HG02938 (cell line): ENCODE measurements at regions not wholly inside any gene's neighbourhood (a gene's known extent, or its start where the extent isn't known, plus 50 kb on each side); places are given as distances from the start of the nearest gene placed in this dataset.

ENCODE experiments used
- ATAC-seq: cut with Tn5 transposase; IDR thresholded peaks from one replicate; pipeline ENCODE4 v1.9.1; 2021; ENCODE audit warnings: mild to moderate bottlenecking, moderate library complexity; ENCODE audit not compliant: unreplicated experiment

GRCh38 chr12:27907766-27908165 lies 64.8 kb downstream of the PTHLH start:
- ATAC-seq, result no peak

- ATAC-seq, result no peak
Measured at GRCh38 chr12:27906658-27907473, 65.7 kb downstream of the PTHLH start.

- no peak for ATAC-seq
Measured at GRCh38 chr12:27906127-27906500, 66.4 kb downstream of the PTHLH start.

- ATAC-seq, result no peak
Measured at GRCh38 chr12:27905285-27906126, 67.0 kb downstream of the PTHLH start.

- ATAC-seq, result no peak
Measured at GRCh38 chr12:27902651-27903050, 69.9 kb downstream of the PTHLH start.

GRCh38 chr12:27901959-27902358 lies 70.6 kb downstream of the PTHLH start:
- ATAC-seq, result no peak

- no peak for ATAC-seq
Measured at GRCh38 chr12:27900920-27901879, 71.3 kb downstream of the PTHLH start.

GRCh38 chr12:27899151-27899661 lies 73.3 kb downstream of the PTHLH start:
- no peak for ATAC-seq

- ATAC-seq, result no peak
Measured at GRCh38 chr12:27898022-27898421, 74.5 kb downstream of the PTHLH start.

GRCh38 chr12:27896419-27896990 lies 76.0 kb downstream of the PTHLH start:
- ATAC-seq, result no peak

- ATAC-seq, result no peak
Measured at GRCh38 chr12:27894309-27894708, 78.2 kb downstream of the PTHLH start.

- no peak for ATAC-seq
Measured at GRCh38 chr12:27879708-27880107, 92.8 kb downstream of the PTHLH start.

- no peak for ATAC-seq
Measured at GRCh38 chr12:27875677-27876076, 95.6 kb upstream of the MANSC4 start.

- ATAC-seq, result no peak
Measured at GRCh38 chr12:27873010-27873409, 93.0 kb upstream of the MANSC4 start.

GRCh38 chr12:27871946-27872345 lies 91.9 kb upstream of the MANSC4 start:
- ATAC-seq, result no peak

GRCh38 chr12:27870939-27871338 lies 90.9 kb upstream of the MANSC4 start:
- ATAC-seq, result no peak

GRCh38 chr12:27869567-27869966 lies 89.5 kb upstream of the MANSC4 start:
- no peak for ATAC-seq

- ATAC-seq, result no peak
Measured at GRCh38 chr12:27868139-27868538, 88.1 kb upstream of the MANSC4 start.

GRCh38 chr12:27866373-27867101 lies 86.5 kb upstream of the MANSC4 start:
- no peak for ATAC-seq

GRCh38 chr12:27865421-27865820 lies 85.4 kb upstream of the MANSC4 start:
- no peak for ATAC-seq
